SK-N-SH (cell line): ENCODE measurements at regions not wholly inside any gene's neighbourhood (a gene's known extent, or its start where the extent isn't known, plus 50 kb on each side); places are given as distances from the start of the nearest gene placed in this dataset.

Experiments
- CTCF ChIA-PET: fragments of 300-600, 350-600 bp; formaldehyde crosslinking; extraction: SDS; loops from one replicate; lab custom pipeline; 2021; lab: Yijun Ruan, JAX
- POLR2A ChIA-PET: fragments of 350-600 bp; sonication (Branson Sonifier 250); formaldehyde crosslinking; extraction: SDS; loops from one replicate; lab custom pipeline; 2020; ENCODE audit warnings: antibody characterized with exemption, inconsistent platforms; lab: Yijun Ruan, JAX
- DNase-seq: peaks from one replicate; pipeline ENCODE4 v3.0.0; 2012
- H2AFZ ChIP-seq: fragments of 200-600 bp; sonication (generic); 2 replicates; pipeline ENCODE4 v1.8.1; 2016; ENCODE audit warnings: antibody characterized with exemption, mild to moderate bottlenecking, low read depth
- H3F3A ChIP-seq: fragments of 200-600 bp; sonication (generic); replicated peaks from 2 replicates; pipeline ENCODE3; 2016; ENCODE audit warnings: antibody characterized with exemption, mild to moderate bottlenecking; ENCODE audit not compliant: insufficient read depth
- H3K27ac ChIP-seq, 2 experiments: fragments of 200-500 bp in 1 of 2; fragments of 200-600 bp in 1 of 2; sonication (Bioruptor generic) in 1 of 2; sonication (generic), shearing (Covaris generic) in 1 of 2; 2 replicates each; pipeline versions ENCODE4 v1.5.1 to v1.6.1; 2014 to 2016; ENCODE audit warnings: low read depth in 2 of 2, inconsistent platforms in 1 of 2, low read length in 1 of 2, mild to moderate bottlenecking in 1 of 2, mixed read lengths in 1 of 2
- H3K27me3 ChIP-seq: fragments of 200-600 bp; sonication (generic), shearing (Covaris generic); 2 replicates; pipeline ENCODE4 v1.6.1; 2016; ENCODE audit warnings: mixed run types; ENCODE audit not compliant: insufficient read depth
- H3K36me3 ChIP-seq, 2 experiments: fragments of 200-500 bp in 1 of 2; fragments of 200-600 bp in 1 of 2; sonication (Bioruptor generic) in 1 of 2; sonication (generic) in 1 of 2; replicated peaks in 1 of 2; 2 replicates each; pipeline versions ENCODE3 to v1.5.1; 2014 to 2016; ENCODE audit warnings: low read length in 1 of 2, mild to moderate bottlenecking in 1 of 2; ENCODE audit not compliant: insufficient read depth in 2 of 2, control insufficient read depth in 1 of 2
- H3K4me1 ChIP-seq, 2 experiments: fragments of 200-500 bp in 1 of 2; fragments of 200-600 bp in 1 of 2; sonication (Bioruptor generic) in 1 of 2; sonication (generic), shearing (Covaris generic) in 1 of 2; 2 replicates each; pipeline versions ENCODE4 v1.5.1 to v1.6.1; 2014 to 2016; ENCODE audit warnings: low read depth in 1 of 2, low read length in 1 of 2, mixed run types in 1 of 2; ENCODE audit not compliant: insufficient read depth in 2 of 2, control insufficient read depth in 1 of 2
- H3K4me2 ChIP-seq: fragments of 200-600 bp; sonication (generic), shearing (Covaris generic); 2 replicates; pipeline ENCODE4 v1.6.1; 2017; ENCODE audit warnings: mixed run types
- H3K4me3 ChIP-seq, 2 experiments: fragments of 200-500 bp in 1 of 2; fragments of 200-600 bp in 1 of 2; sonication (Bioruptor generic) in 1 of 2; sonication (generic), shearing (Covaris generic) in 1 of 2; 2 replicates each; pipeline versions ENCODE4 v1.5.1 to v1.8.1; 2014 to 2016; ENCODE audit warnings: low read depth in 2 of 2, inconsistent platforms in 1 of 2, low read length in 1 of 2, mild to moderate bottlenecking in 1 of 2, mixed read lengths in 1 of 2, moderate library complexity in 1 of 2
- H3K79me2 ChIP-seq: fragments of 200-600 bp; sonication (generic); 2 replicates; pipeline ENCODE4 v1.8.1; 2017; ENCODE audit warnings: mild to moderate bottlenecking; ENCODE audit not compliant: insufficient read depth
- H3K9ac ChIP-seq: fragments of 200-600 bp; sonication (generic); 2 replicates; pipeline ENCODE4 v1.6.1; 2017; ENCODE audit warnings: mixed run types
- H3K9me2 ChIP-seq: fragments of 200-600 bp; sonication (generic); 2 replicates; pipeline ENCODE4 v1.6.1; 2017; ENCODE audit warnings: mixed run types
- H3K9me3 ChIP-seq: fragments of 200-600 bp; sonication (generic); 2 replicates; pipeline ENCODE4 v1.6.1; 2017; ENCODE audit warnings: mixed run types, mild to moderate bottlenecking, moderate library complexity
- H4K20me1 ChIP-seq: fragments of 200-600 bp; sonication (generic); 2 replicates; pipeline ENCODE4 v1.6.1; 2017; ENCODE audit warnings: mild to moderate bottlenecking, mixed run types; ENCODE audit not compliant: insufficient read depth
- ELF1 ChIP-seq: IDR thresholded peaks from 2 replicates; pipeline ENCODE4 v1.4.0; 2012
- EZH2phosphoT487 ChIP-seq: fragments of 200-600 bp; sonication (generic); IDR thresholded peaks from 2 replicates; pipeline ENCODE4 v1.6.1; 2017; ENCODE audit warnings: low read depth, mixed run types, mild to moderate bottlenecking, antibody characterized with exemption, moderate library complexity, borderline replicate concordance
- FOXJ3 ChIP-seq: sonication (generic); formaldehyde crosslinking; IDR thresholded peaks from 2 replicates; pipeline ENCODE4 v1.5.1; 2020; ENCODE audit warnings: mild to moderate bottlenecking, missing genetic modification reagents
- FOXM1 ChIP-seq: IDR thresholded peaks from 2 replicates; pipeline ENCODE4 v1.4.0; 2012; ENCODE audit warnings: low read depth, mild to moderate bottlenecking
- GABPA ChIP-seq: IDR thresholded peaks from 2 replicates; pipeline ENCODE4 v1.4.0; 2012; ENCODE audit warnings: low read depth, mild to moderate bottlenecking
- JUND ChIP-seq: IDR thresholded peaks from 2 replicates; pipeline ENCODE4 v1.4.0; 2012
- RCOR1 ChIP-seq: fragments of 150-350 bp; IDR thresholded peaks from 2 replicates; pipeline ENCODE4 v1.6.1; 2017; ENCODE audit warnings: antibody characterized with exemption, low read length
- RXRA ChIP-seq: IDR thresholded peaks from 2 replicates; pipeline ENCODE4 v1.4.0; 2012; ENCODE audit warnings: low read depth, mild to moderate bottlenecking, borderline replicate concordance
- SMC3 ChIP-seq: IDR thresholded peaks from 2 replicates; pipeline ENCODE4 v1.6.1; 2012; ENCODE audit warnings: low read depth, low read length, improper control_type of control experiment
- TCF12 ChIP-seq: IDR thresholded peaks from 2 replicates; pipeline ENCODE4 v1.4.0; 2012
- TEAD4 ChIP-seq: IDR thresholded peaks from 2 replicates; pipeline ENCODE4 v1.4.0; 2012; ENCODE audit warnings: mild to moderate bottlenecking, borderline replicate concordance; ENCODE audit not compliant: insufficient read depth
- YY1 ChIP-seq: IDR thresholded peaks from 2 replicates; pipeline ENCODE4 v1.4.0; 2012; ENCODE audit warnings: low read depth, mild to moderate bottlenecking
- WGBS: methylation state at CpG from one replicate; pipeline ENCODE4 v1.1.6; 2017; ENCODE audit warnings: low lambda C conversion rate; 5-methylcytosine and 5-hydroxymethylcytosine counted together
- TF ChIP-seq, protein P1 (sequence below): IDR thresholded peaks from 2 replicates; pipeline ENCODE4 v1.6.1; 2012; ENCODE audit warnings: mild to moderate bottlenecking, low read depth, low read length, moderate library complexity
- TF ChIP-seq, protein P2 (sequence below): IDR thresholded peaks from 2 replicates; pipeline ENCODE4 v1.4.0; 2012; ENCODE audit warnings: low read depth

- Histone ChIP-seq H3K9me3 (no peaks in the 10 kb centered on the region), H3K36me3 (no peaks in the 10 kb centered on the region), H3K79me2 (no peaks in the 10 kb centered on the region), H3K9ac (no peak overlapping the region), H3K27me3 (no peaks in the 10 kb centered on the region), H2AFZ (no peak overlapping the region), H4K20me1 (no peaks in the 10 kb centered on the region), H3K4me2 (no peak overlapping the region), H3K27ac (no peak overlapping the region), H3F3A (no peaks in the 10 kb centered on the region), H3K4me1 (no peaks in the 10 kb centered on the region), H3K4me3 (no peak overlapping the region), H3K9me2 (no peaks in the 10 kb centered on the region)
- TF ChIP-seq TCF12 = no peak
- DNase-seq = no peak
- CTCF ChIA-PET = interaction anchor here (1.0 kb wide), 1 partner anchor 18 kb away, joined by 3 read pairs; no protein-coding TSS in a partner anchor
- POLR2A ChIA-PET = no interaction called here
- 0% methylated on average over 1 of the region's 1 CpG for WGBS
Measured at GRCh38 chr4:133062851-133063250, 86.2 kb upstream of the PCDH10 start.

- Histone ChIP-seq H3K4me2 (no peak overlapping the region), H3K79me2 (no peaks in the 10 kb centered on the region), H3K4me3 (no peak overlapping the region), H3K9me2 (no peaks in the 10 kb centered on the region), H4K20me1 (no peaks in the 10 kb centered on the region), H3K9me3 (no peaks in the 10 kb centered on the region), H2AFZ (no peak overlapping the region), H3K9ac (no peak overlapping the region), H3K27me3 (no peaks in the 10 kb centered on the region), H3K27ac (no peak overlapping the region), H3K36me3 (no peaks in the 10 kb centered on the region), H3K4me1 (no peaks in the 10 kb centered on the region), H3F3A (no peaks in the 10 kb centered on the region)
- POLR2A ChIA-PET = no interaction called here
- TF ChIP-seq TEAD4 (no peak), RCOR1 (no peak), FOXJ3 (CRISPR knock-in tag) (no peak), RXRA (no peak), EZH2phosphoT487 (no peak), JUND (no peak), GABPA (no peak), FOXM1 (no peak), SMC3 (no peak), ELF1 (no peak), YY1 (no peak)
- TF ChIP-seq, protein P1, sequence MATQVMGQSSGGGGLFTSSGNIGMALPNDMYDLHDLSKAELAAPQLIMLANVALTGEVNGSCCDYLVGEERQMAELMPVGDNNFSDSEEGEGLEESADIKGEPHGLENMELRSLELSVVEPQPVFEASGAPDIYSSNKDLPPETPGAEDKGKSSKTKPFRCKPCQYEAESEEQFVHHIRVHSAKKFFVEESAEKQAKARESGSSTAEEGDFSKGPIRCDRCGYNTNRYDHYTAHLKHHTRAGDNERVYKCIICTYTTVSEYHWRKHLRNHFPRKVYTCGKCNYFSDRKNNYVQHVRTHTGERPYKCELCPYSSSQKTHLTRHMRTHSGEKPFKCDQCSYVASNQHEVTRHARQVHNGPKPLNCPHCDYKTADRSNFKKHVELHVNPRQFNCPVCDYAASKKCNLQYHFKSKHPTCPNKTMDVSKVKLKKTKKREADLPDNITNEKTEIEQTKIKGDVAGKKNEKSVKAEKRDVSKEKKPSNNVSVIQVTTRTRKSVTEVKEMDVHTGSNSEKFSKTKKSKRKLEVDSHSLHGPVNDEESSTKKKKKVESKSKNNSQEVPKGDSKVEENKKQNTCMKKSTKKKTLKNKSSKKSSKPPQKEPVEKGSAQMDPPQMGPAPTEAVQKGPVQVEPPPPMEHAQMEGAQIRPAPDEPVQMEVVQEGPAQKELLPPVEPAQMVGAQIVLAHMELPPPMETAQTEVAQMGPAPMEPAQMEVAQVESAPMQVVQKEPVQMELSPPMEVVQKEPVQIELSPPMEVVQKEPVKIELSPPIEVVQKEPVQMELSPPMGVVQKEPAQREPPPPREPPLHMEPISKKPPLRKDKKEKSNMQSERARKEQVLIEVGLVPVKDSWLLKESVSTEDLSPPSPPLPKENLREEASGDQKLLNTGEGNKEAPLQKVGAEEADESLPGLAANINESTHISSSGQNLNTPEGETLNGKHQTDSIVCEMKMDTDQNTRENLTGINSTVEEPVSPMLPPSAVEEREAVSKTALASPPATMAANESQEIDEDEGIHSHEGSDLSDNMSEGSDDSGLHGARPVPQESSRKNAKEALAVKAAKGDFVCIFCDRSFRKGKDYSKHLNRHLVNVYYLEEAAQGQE = no peak
- TF ChIP-seq, protein P2, sequence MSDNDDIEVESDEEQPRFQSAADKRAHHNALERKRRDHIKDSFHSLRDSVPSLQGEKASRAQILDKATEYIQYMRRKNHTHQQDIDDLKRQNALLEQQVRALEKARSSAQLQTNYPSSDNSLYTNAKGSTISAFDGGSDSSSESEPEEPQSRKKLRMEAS = no peak
- CTCF ChIA-PET = interaction anchor here (1.3 kb wide), 1 partner anchor 78 kb away, joined by 3 read pairs; no protein-coding TSS in a partner anchor
- DNase-seq = no peak
- WGBS = 0% methylated on average over 2 of the region's 2 CpGs
Measured at GRCh38 chr4:133068083-133068482, 81.0 kb upstream of the PCDH10 start.
